Activated CD8-positive, alpha-beta T cell treated with anti-CD3 and anti-CD28 coated beads, Interleukin-2, amount 10 ng/mL, durations not matched to agents 7 days and 5 days (primary cell): ENCODE measurements at regions not wholly inside any gene's neighbourhood (a gene's known extent, or its start where the extent isn't known, plus 50 kb on each side); places are given as distances from the start of the nearest gene placed in this dataset.

Experiments
- ATAC-seq: fragments of 150-1000 bp; cut with Tn5 transposase; one replicate; pipeline ENCODE4 v1.10.0; 2021; ENCODE audit warnings: moderate library complexity
- CTCF ChIA-PET: fragments of 350-600 bp; sonication (Branson Sonifier 250); formaldehyde crosslinking; loops from one replicate; lab custom pipeline; 2021; ENCODE audit warnings: antibody characterized with exemption; lab: Charles Lee
- POLR2A ChIA-PET: fragments of 350-600 bp; sonication (Branson Sonifier 250); formaldehyde crosslinking; loops from one replicate; lab custom pipeline; 2021; ENCODE audit warnings: antibody characterized with exemption; lab: Charles Lee
- DNase-seq: peaks from one replicate; pipeline ENCODE4 v3.0.0-alpha.2; 2020
- H3K27ac Mint-ChIP-seq: one replicate; pipeline ENCODE4 v1.8.0; 2021; ENCODE audit warnings: mild to moderate bottlenecking, mixed read lengths
- H3K27me3 Mint-ChIP-seq: one replicate; pipeline ENCODE4 v1.8.0; 2021; ENCODE audit warnings: low read depth, mixed read lengths
- H3K36me3 Mint-ChIP-seq: one replicate; pipeline ENCODE4 v1.8.0; 2021; ENCODE audit warnings: low read depth, mixed read lengths
- H3K4me1 Mint-ChIP-seq: one replicate; pipeline ENCODE4 v1.8.0; 2021; ENCODE audit warnings: low read depth, mixed read lengths
- H3K4me3 Mint-ChIP-seq: one replicate; pipeline ENCODE4 v1.8.0; 2021; ENCODE audit warnings: mild to moderate bottlenecking, mixed read lengths
- H3K9me3 Mint-ChIP-seq: one replicate; pipeline ENCODE4 v1.8.0; 2022; ENCODE audit warnings: mixed read lengths; ENCODE audit not compliant: insufficient read depth

DNA sequence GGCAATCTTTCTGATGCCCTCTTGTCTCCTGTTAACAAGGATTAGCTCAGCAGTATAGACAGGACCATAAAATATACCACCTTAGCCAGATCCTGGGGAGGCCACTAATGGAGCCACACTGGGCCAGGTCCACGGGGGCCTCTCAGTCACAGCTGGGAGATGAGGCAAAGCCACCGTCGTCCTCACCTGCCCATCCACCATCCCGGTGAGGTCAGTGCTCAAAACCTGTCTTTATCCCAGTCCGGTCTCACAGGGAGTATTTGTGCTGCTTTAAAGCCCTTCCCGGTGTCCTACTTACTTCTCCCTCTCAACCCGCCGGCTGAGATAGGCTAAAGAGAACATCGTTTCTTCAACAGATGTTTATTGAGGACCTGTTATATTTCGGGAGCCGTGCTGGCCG lies 104.3 kb downstream of the EDN3 start:
- CTCF ChIA-PET: interaction anchor here (1.0 to 5.1 kb wide), 15 partner anchors 8 to 541 kb away, joined by 3 to 37 read pairs (median 4); partner anchors contain the start of gene ATP5F1E
- peaks cover 14% of the 10 kb centered on the region for H3K27me3 Mint-ChIP-seq

DNA sequence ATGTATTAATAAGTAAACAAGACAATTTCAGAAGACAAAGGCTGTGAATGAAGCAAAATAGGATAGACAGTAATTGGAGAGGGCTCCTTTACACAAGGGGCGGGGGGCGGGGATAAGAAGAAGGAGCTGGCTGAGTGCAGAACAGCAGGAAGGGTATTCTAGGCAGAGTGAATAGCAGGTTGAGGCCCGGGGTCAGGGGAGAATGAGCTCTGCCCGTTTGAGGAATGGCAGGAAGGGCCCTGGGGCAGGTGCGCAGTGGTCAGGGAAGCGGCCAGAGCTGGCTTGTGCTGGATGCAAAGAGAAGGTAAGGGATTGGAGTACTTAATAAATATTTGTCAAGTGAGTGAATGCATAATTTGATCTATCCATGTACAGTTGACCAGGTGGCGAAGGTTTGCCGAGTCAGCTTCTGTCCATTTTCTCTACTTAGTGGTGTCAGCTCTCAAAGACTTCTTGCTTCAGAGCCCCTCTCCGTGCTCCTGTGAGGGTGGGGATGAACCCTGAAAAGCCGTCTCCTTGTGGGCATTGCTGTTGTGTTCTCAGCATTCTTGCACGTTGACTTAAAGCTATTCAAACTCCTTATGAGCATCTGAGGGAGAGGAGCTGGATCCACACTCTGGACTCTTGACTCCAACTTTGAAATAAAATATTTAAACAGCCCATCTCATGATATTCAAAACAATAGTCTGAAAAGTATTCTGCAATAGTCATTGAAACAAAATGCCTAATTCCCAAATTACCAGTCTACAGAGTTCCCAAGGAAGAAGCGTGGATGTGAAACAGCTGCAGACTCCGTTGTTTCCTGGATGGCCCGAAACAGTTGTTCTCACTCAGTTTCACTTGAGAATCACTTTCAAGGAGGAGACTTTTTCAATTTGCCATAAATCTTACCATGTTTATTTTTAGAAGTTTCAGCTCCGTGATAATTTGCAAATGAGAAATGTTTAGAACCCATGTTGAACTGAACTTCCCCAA lies 105.1 kb downstream of the EDN3 start:
- Mint-ChIP-seq H3K27me3 (peaks cover 14% of the 10 kb centered on the region), H3K4me1 (peaks cover 5% of the 10 kb centered on the region), H3K9me3 (no peaks in the 10 kb centered on the region), H3K4me3 (no peak overlapping the region), H3K36me3 (no peaks in the 10 kb centered on the region), H3K27ac (no peak overlapping the region)
- DNase-seq: no peak
- ChIA-PET CTCF (interaction anchor here (0.9 to 5.1 kb wide), 11 partner anchors 90 to 542 kb away, joined by 3 to 37 read pairs (median 5); no protein-coding TSS in a partner anchor), POLR2A (no interaction called here)
- no peak for ATAC-seq

More for the DNA sequence above, 104.3 kb downstream of the EDN3 start:
- H3K4me3 Mint-ChIP-seq: no peak overlapping the region
- peaks cover 5% of the 10 kb centered on the region for H3K4me1 Mint-ChIP-seq
- H3K27ac Mint-ChIP-seq: no peak overlapping the region
- H3K9me3 Mint-ChIP-seq: no peaks in the 10 kb centered on the region
- DNase-seq (no peak), ATAC-seq (no peak)
- POLR2A ChIA-PET: no interaction called here
- H3K36me3 Mint-ChIP-seq: no peaks in the 10 kb centered on the region

DNA sequence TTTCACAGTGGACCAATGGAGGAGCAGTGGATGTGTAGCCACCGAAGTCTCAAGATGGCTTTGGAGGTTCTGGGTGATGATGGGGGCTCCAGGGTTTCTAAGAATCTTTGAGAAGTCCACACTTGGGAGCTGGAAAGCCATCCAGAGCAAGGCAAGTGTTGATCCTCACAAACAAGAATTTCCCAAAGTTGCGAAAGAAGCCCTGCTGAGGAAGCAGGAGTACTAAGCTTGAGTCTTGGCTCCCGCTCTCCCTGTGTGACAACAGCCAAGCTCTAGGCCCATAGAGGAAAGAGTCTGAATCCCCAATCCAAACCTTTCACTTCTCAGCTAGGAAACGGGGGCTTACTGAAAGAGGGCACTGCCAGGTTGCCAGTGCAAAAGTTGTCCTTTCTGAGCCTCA lies 106.0 kb downstream of the EDN3 start:
- peaks cover 5% of the 10 kb centered on the region for H3K4me1 Mint-ChIP-seq
- no peak overlapping the region for H3K4me3 Mint-ChIP-seq
- CTCF ChIA-PET: interaction anchor here (1.0 to 5.1 kb wide), 3 partner anchors 90 to 363 kb away, joined by 3 to 37 read pairs (median 5); no protein-coding TSS in a partner anchor
- H3K9me3 Mint-ChIP-seq: no peaks in the 10 kb centered on the region
- DNase-seq (no peak), ATAC-seq (no peak)
- POLR2A ChIA-PET: no interaction called here
- H3K27ac Mint-ChIP-seq: no peak overlapping the region
- no peaks in the 10 kb centered on the region for H3K36me3 Mint-ChIP-seq
- H3K27me3 Mint-ChIP-seq: peaks cover 14% of the 10 kb centered on the region

DNA sequence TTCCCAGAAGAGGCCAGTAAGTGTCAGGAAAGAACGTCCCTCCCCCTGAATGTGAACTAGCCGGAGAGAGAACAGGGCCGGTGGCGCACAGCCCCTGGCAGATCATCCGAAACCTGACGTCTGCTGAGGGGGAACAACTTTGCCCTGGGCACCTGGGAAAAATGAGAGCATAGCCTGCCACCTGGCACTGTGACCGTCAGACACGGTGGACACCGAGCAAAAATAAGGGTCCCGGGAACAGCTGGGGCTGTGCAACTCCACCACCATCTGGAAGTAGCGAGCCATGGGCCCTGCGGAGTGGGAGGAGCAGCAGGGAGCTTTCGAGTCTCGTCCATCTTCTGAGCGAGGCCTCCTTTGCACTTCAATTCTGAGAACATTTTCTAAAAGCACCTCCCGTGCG lies 110.8 kb downstream of the EDN3 start:
- Mint-ChIP-seq H3K9me3 (no peaks in the 10 kb centered on the region), H3K36me3 (no peaks in the 10 kb centered on the region), H3K27ac (no peak overlapping the region), H3K4me3 (no peak overlapping the region), H3K4me1 (no peaks in the 10 kb centered on the region), H3K27me3 (peaks cover 9% of the 10 kb centered on the region)
- DNase-seq (no peak), ATAC-seq (no peak)
- ChIA-PET CTCF (interaction anchor here (1.2 kb wide), 1 partner anchor 541 kb away, joined by 3 read pairs; no protein-coding TSS in a partner anchor), POLR2A (no interaction called here)

DNA sequence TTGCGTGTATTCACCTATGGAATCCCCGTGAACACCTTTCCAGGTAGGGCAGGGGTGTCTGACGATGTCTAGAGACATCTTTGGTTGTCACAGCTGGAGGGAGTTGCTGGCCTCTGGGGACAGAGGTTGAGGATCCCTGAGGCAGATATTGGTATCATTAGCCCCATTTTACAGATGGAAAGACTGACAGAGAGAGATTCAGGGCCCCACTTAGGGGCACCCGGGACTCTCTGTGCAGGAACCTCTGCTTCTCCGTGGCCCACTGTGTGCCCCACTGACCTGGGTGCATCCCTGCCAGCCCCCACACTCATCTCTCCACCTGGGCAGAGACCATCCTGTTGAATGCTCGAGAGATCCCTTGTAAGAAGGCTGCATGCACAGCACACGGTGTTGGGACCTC lies 111.2 kb downstream of the EDN3 start:
- DNase-seq: no peak
- Mint-ChIP-seq H3K27ac (no peak overlapping the region), H3K9me3 (no peaks in the 10 kb centered on the region), H3K36me3 (no peaks in the 10 kb centered on the region), H3K4me3 (no peak overlapping the region), H3K4me1 (no peaks in the 10 kb centered on the region), H3K27me3 (peaks cover 9% of the 10 kb centered on the region)
- ChIA-PET CTCF (interaction anchor here (1.2 kb wide), 1 partner anchor 541 kb away, joined by 3 read pairs; no protein-coding TSS in a partner anchor), POLR2A (no interaction called here)
- ATAC-seq: no peak

DNA sequence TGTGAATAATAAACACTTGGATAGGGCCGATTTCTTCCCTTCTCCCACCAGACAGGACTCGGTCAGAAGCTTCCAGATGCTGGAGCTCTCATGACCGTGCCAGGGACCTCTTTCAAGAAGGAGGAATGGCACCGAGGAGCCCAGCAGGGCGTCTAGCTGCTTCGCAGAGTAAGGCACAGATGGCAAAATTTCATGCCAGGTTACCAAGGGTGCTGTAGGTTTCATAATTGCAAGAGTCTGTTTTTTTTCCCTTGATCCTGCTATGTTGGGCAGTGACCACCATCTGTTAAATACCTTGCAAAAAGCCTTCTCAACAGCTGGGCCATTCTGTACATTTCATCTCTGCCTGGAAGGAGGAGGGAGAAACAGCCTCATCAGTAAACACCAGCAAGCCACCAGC lies 111.8 kb downstream of the EDN3 start:
- ChIA-PET CTCF (interaction anchor here (1.2 to 1.5 kb wide), 2 partner anchors 8 to 542 kb away, joined by 3 to 6 read pairs; no protein-coding TSS in a partner anchor), POLR2A (no interaction called here)
- ATAC-seq (no peak), DNase-seq (no peak)
- Mint-ChIP-seq H3K9me3 (no peaks in the 10 kb centered on the region), H3K27me3 (peaks cover 9% of the 10 kb centered on the region), H3K27ac (no peak overlapping the region), H3K4me1 (no peaks in the 10 kb centered on the region), H3K4me3 (no peak overlapping the region), H3K36me3 (no peaks in the 10 kb centered on the region)

DNA sequence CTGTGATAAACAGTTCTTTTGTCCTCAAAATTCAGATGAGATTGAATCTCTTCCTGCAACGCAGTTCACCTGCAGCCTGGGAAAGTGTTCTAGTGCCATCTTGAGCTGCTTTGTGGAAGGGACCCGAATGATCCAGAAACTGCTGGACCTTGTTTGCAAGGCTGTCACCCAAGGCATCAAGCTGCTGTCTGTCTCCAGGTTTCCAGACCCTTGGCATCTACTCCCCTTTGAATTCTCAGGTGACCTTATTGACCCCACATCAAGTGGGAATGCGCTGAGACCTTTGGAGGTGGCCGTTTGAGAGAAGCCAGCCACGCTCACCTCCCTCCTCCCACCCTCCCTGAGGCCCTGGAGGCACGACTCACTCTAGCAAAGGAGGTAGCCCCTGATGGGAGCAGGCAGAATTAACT lies 112.5 kb downstream of the EDN3 start:
- H3K4me3 Mint-ChIP-seq: no peak overlapping the region
- no peaks in the 10 kb centered on the region for H3K9me3 Mint-ChIP-seq
- POLR2A ChIA-PET: no interaction called here
- H3K27me3 Mint-ChIP-seq: peaks cover 8% of the 10 kb centered on the region
- DNase-seq (no peak), ATAC-seq (no peak)
- no peaks in the 10 kb centered on the region for H3K36me3 Mint-ChIP-seq
- no peaks in the 10 kb centered on the region for H3K4me1 Mint-ChIP-seq
- CTCF ChIA-PET: interaction anchor here (1.5 kb wide), 1 partner anchor 9 kb away, joined by 6 read pairs; no protein-coding TSS in a partner anchor
- no peak overlapping the region for H3K27ac Mint-ChIP-seq

DNA sequence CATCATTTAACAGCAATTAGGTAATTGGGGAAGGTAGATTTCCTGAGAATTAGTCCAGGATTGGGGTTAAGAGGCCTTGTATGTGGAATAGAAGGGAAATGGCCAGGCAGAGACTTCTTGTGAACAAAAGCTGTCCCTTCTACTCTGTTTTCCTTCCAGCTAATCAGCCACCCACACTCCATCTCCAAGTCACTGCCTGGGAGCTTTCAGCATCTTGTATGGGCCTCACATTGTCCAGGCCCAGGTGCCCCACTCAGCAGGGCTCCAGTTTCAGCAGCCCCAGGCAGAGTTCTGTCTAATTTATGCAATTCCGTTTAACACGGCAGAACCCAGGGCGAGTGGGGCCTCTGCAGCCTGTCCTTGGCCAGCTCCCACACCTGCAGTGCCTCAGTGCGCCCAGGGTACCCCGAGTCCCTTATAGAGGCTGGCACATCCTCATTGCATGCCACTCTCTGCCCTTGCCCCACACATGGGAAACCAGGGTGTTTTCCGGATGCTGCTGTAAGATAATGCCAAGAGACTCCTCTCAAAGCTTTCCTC lies 113.0 kb downstream of the EDN3 start:
- Mint-ChIP-seq H3K27ac (no peak overlapping the region), H3K4me3 (no peak overlapping the region), H3K9me3 (no peaks in the 10 kb centered on the region), H3K4me1 (no peaks in the 10 kb centered on the region), H3K27me3 (peaks cover 6% of the 10 kb centered on the region), H3K36me3 (no peaks in the 10 kb centered on the region)
- no peak for ATAC-seq
- CTCF ChIA-PET: interaction anchor here (1.5 kb wide), 1 partner anchor 9 kb away, joined by 6 read pairs; no protein-coding TSS in a partner anchor
- no peak for DNase-seq
- POLR2A ChIA-PET: interaction anchor here (0.7 kb wide), 1 partner anchor 24 kb away, joined by 3 read pairs; no protein-coding TSS in a partner anchor

DNA sequence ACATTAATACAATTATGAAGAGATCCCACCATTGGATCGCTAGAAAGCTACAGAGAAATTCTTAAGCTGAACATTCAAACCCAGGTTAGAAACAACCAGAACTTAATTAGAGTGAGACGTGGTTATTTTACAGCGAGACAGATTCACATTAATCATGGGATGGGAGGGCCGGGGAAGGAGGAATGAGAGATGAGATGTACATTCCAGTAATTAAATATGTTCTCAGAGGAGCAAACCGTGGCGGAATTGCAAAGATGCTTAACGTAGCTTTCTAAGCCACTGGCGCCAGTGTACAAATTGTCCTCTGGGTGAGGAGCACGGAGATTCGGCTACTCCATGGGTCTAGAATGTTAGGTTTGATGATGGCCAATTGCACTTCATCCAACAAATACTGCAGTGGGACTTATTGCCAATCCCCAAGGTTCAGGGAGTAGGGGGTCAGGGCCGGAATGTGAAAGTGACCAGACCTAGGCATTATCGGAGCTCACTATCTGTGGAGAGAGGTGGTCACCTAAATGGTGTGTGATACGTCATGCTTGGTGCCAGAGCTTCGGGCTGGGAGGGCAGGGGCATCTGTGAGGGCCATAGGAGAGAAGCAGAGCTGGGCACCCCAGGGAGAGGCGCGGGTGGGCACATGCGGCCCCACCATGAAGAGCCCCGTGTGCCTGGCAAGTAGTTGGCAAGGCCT lies 114.7 kb downstream of the EDN3 start:
- H3K4me1 Mint-ChIP-seq: no peaks in the 10 kb centered on the region
- no peaks in the 10 kb centered on the region for H3K9me3 Mint-ChIP-seq
- no peak overlapping the region for H3K4me3 Mint-ChIP-seq
- H3K27ac Mint-ChIP-seq: no peak overlapping the region
- H3K27me3 Mint-ChIP-seq: peaks cover 6% of the 10 kb centered on the region
- no peak for ATAC-seq
- no peaks in the 10 kb centered on the region for H3K36me3 Mint-ChIP-seq
- DNase-seq: no peak
- ChIA-PET POLR2A (no interaction called here), CTCF (interaction anchor here (0.8 kb wide), 1 partner anchor 11 kb away, joined by 3 read pairs; no protein-coding TSS in a partner anchor)

DNA sequence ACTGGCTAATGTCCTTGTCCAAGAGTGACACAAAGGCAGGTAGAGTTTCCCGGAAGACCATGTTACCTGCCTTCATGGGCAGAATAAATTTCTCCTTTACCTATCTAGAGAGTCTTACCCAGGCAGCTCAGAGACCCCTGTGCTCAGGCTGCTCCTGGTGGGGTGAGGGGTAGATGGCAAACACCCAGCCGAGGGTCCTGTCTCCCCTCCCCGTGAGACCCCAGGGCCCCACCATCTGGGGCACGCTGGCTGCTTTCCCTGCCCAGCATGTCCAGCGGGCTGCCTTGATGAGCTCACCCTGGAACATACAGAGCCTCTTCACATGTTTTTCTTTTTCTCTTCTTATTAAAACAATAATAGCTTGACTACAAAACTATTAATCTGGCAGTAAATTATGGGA lies 116.5 kb downstream of the EDN3 start:
- ChIA-PET POLR2A (no interaction called here), CTCF (no interaction called here)
- H3K4me3 Mint-ChIP-seq: no peak overlapping the region
- no peaks in the 10 kb centered on the region for H3K36me3 Mint-ChIP-seq
- H3K27ac Mint-ChIP-seq: no peak overlapping the region
- no peaks in the 10 kb centered on the region for H3K4me1 Mint-ChIP-seq
- no peaks in the 10 kb centered on the region for H3K9me3 Mint-ChIP-seq
- ATAC-seq (no peak), DNase-seq (no peak)
- H3K27me3 Mint-ChIP-seq: peaks cover 8% of the 10 kb centered on the region

DNA sequence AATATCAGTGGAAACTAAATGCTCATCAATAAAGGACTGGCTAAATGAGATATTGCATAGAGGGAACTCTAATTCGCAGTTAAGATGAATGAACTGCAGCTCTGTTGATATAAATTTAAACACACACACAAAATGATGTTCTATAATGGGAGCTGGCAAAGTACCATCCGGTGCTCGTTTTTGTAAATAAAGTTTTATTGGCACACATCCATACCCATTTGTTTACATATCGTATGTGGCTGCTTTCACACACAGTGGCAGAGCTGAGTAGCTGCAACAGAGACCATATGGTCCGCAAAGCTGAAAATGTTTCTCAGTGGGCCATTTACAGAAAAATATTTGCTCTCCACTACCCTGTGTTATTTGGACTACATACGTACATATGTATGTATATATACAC lies 120.7 kb downstream of the EDN3 start:
- Mint-ChIP-seq H3K4me3 (no peak overlapping the region), H3K4me1 (no peaks in the 10 kb centered on the region), H3K27ac (no peak overlapping the region), H3K9me3 (no peaks in the 10 kb centered on the region), H3K27me3 (peaks cover 6% of the 10 kb centered on the region), H3K36me3 (no peaks in the 10 kb centered on the region)
- ATAC-seq: no peak
- no peak for DNase-seq
- ChIA-PET CTCF (no interaction called here), POLR2A (no interaction called here)
